Panc1 (cell line): ENCODE measurements at regions not wholly inside any gene's neighbourhood (a gene's known extent, or its start where the extent isn't known, plus 50 kb on each side); places are given as distances from the start of the nearest gene placed in this dataset.

Source experiments
- ATAC-seq: fragments of 200-7000 bp; cut with Tn5 transposase; 2 replicates; pipeline ENCODE4 v1.9.1; 2020; ENCODE audit warnings: mild to moderate bottlenecking, moderate library complexity
- BruUV-seq: library from RNA; stranded (reverse); fragments of 400-500 nt; replicated peaks from 2 replicates; lab custom pipeline; 2021; lab: Mats Ljungman, UMichigan
- CTCF ChIA-PET: fragments of 300-600 bp; sonication (Branson Sonifier 250); formaldehyde crosslinking; loops from one replicate; lab custom pipeline; 2022; ENCODE audit warnings: antibody characterized with exemption; lab: Charles Lee
- POLR2A ChIA-PET: fragments of 300-600 bp; sonication (Branson Sonifier 250); formaldehyde crosslinking; loops from one replicate; lab custom pipeline; 2022; ENCODE audit warnings: antibody characterized with exemption; lab: Charles Lee
- DNase-seq: peaks from one replicate; pipeline ENCODE4 v3.0.0-alpha.2; 2010; ENCODE audit warnings: low read depth, low spot score
- H3K27ac ChIP-seq: 2 replicates; pipeline ENCODE4 v1.5.1; 2011; ENCODE audit warnings: mild to moderate bottlenecking, low read length, inconsistent platforms
- H3K27me3 ChIP-seq: fragments of 200-500 bp; sonication (Bioruptor generic); 2 replicates; pipeline ENCODE4 v1.6.0; 2014; ENCODE audit warnings: low read length, inconsistent platforms; ENCODE audit not compliant: control insufficient read depth, insufficient read depth
- H3K36me3 ChIP-seq: fragments of 200-500 bp; sonication (Bioruptor generic); 2 replicates; pipeline ENCODE4 v1.5.1; 2014; ENCODE audit warnings: inconsistent platforms, mild to moderate bottlenecking, low read length, moderate library complexity; ENCODE audit not compliant: control insufficient read depth, insufficient read depth
- H3K4me1 ChIP-seq: 2 replicates; pipeline ENCODE4 v1.5.1; 2011; ENCODE audit warnings: inconsistent platforms, mild to moderate bottlenecking, low read length, moderate library complexity; ENCODE audit not compliant: control insufficient read depth, insufficient read depth
- H3K4me3 ChIP-seq, 2 experiments: 2 replicates each; pipeline ENCODE4 v1.5.1; 2011 to 2012; ENCODE audit warnings: low read depth in 2 of 2, low read length in 2 of 2, mild to moderate bottlenecking in 2 of 2, inconsistent platforms in 1 of 2, moderate library complexity in 1 of 2
- H3K9me3 ChIP-seq: fragments of 200-500 bp; sonication (Bioruptor generic); 2 replicates; pipeline ENCODE4 v1.5.1; 2014; ENCODE audit warnings: low read depth, mild to moderate bottlenecking, inconsistent platforms, low read length, moderate library complexity; ENCODE audit not compliant: control insufficient read depth, insufficient read depth
- CTCF ChIP-seq: fragments of 450-650 bp; IDR thresholded peaks from 2 replicates; pipeline ENCODE4 v1.5.1; 2017; ENCODE audit warnings: mild to moderate bottlenecking
- POLR2AphosphoS5 ChIP-seq: IDR thresholded peaks from 2 replicates; pipeline ENCODE4 v1.6.1; 2012; ENCODE audit warnings: mild to moderate bottlenecking, low read depth, low read length, moderate library complexity
- REST ChIP-seq, 2 experiments: IDR thresholded peaks; 2 replicates each; pipeline ENCODE4 v1.6.1; 2011 to 2012; ENCODE audit warnings: low read depth in 2 of 2, control low read depth in 1 of 2, low read length in 1 of 2, mild to moderate bottlenecking in 1 of 2, moderate library complexity in 1 of 2; ENCODE audit not compliant: insufficient read depth in 1 of 2
- SIN3A ChIP-seq: IDR thresholded peaks from 2 replicates; pipeline ENCODE4 v1.6.1; 2012; ENCODE audit warnings: low read depth, mild to moderate bottlenecking, low read length, moderate library complexity, borderline replicate concordance; ENCODE audit not compliant: insufficient read depth
- TCF7L2 ChIP-seq: IDR thresholded peaks from 2 replicates; pipeline ENCODE4 v1.6.1; 2011; ENCODE audit warnings: mild to moderate bottlenecking, low read depth, low read length, inconsistent platforms
- in situ Hi-C: cut with HindIII; loops from 2 replicates; pipeline ENCODE4 v1.10.0; 2016; ENCODE audit warnings: low sequenced_read_pairs, low pct_unique_long_range_greater_than_20kb
- intact Hi-C: fragments of 100-400 bp; cut with micrococcal nuclease; formaldehyde crosslinking; loops from one replicate; pipeline ENCODE4 v1.10.0; 2022; ENCODE audit not compliant: unreplicated experiment

GRCh38 chr6:74731204-74731603 is 474.6 kb downstream of the COL12A1 start:
- H3K9me3 ChIP-seq = no peaks in the 10 kb centered on the region
- CTCF ChIA-PET = no interaction called here
- POLR2A ChIA-PET = no interaction called here
- in situ Hi-C loops (no loop called here), intact Hi-C loops (no loop called here)
- BruUV-seq = no TSS peak
- DNase-seq (no peak), ATAC-seq (no peak)
- H3K4me3 ChIP-seq = no peak overlapping the region
- no peaks in the 10 kb centered on the region for H3K4me1 ChIP-seq
- no peak overlapping the region for H3K27ac ChIP-seq
- H3K36me3 ChIP-seq = no peaks in the 10 kb centered on the region; the same call in 1 of the 2 replicates
- TF ChIP-seq POLR2AphosphoS5 (no peak), SIN3A (no peak), TCF7L2 (no peak)
- no peaks in the 10 kb centered on the region for H3K27me3 ChIP-seq

- H3K36me3 ChIP-seq = no peaks in the 10 kb centered on the region
- ATAC-seq (no peak), DNase-seq (no peak)
- BruUV-seq = no TSS peak
- no peaks in the 10 kb centered on the region for H3K4me1 ChIP-seq
- H3K27ac ChIP-seq = no peak overlapping the region
- no peak overlapping the region for H3K4me3 ChIP-seq
- no peak for TF ChIP-seq TCF7L2
- no peak for TF ChIP-seq SIN3A
- no peak for TF ChIP-seq POLR2AphosphoS5
- TF ChIP-seq REST (IDR thresholded peaks at IDR 0.05; ENCODE audit: insufficient read depth in 1 of 2, low read depth in 2 of 2, low read length in 1 of 2) = no peak
- TF ChIP-seq CTCF = no peak
- in situ Hi-C loops = no loop called here
- H3K27me3 ChIP-seq = no peaks in the 10 kb centered on the region
- intact Hi-C loops = no loop called here
- no peaks in the 10 kb centered on the region for H3K9me3 ChIP-seq
- CTCF ChIA-PET = no interaction called here
- POLR2A ChIA-PET = interaction anchor here (0.6 kb wide), 1 partner anchor 88 kb away, joined by 4 read pairs; no protein-coding TSS in a partner anchor
Observed at GRCh38 chr6:74720923-74721322, 484.9 kb downstream of the COL12A1 start.

- TF ChIP-seq REST (IDR thresholded peaks at IDR 0.05; ENCODE audit: insufficient read depth in 1 of 2, low read depth in 2 of 2, low read length in 1 of 2) (no peak), POLR2AphosphoS5 (no peak), CTCF (no peak), SIN3A (no peak), TCF7L2 (no peak)
- ChIA-PET CTCF (no interaction called here), POLR2A (no interaction called here)
- H3K27ac ChIP-seq = no peak overlapping the region
- no peaks in the 10 kb centered on the region for H3K27me3 ChIP-seq
- intact Hi-C loops (no loop called here), in situ Hi-C loops (no loop called here)
- H3K36me3 ChIP-seq = no peaks in the 10 kb centered on the region
- BruUV-seq = no TSS peak
- no peak for DNase-seq
- ATAC-seq = no peak
- no peak overlapping the region for H3K4me3 ChIP-seq
- no peaks in the 10 kb centered on the region for H3K9me3 ChIP-seq
- no peaks in the 10 kb centered on the region for H3K4me1 ChIP-seq
Observed at GRCh38 chr6:74717591-74717990, 488.3 kb downstream of the COL12A1 start.
